ENCODE measurements at regions not wholly inside any gene's neighbourhood (a gene's known extent, or its start where the extent isn't known, plus 50 kb on each side); places are given as distances from the start of the nearest gene placed in this dataset.

DNA sequence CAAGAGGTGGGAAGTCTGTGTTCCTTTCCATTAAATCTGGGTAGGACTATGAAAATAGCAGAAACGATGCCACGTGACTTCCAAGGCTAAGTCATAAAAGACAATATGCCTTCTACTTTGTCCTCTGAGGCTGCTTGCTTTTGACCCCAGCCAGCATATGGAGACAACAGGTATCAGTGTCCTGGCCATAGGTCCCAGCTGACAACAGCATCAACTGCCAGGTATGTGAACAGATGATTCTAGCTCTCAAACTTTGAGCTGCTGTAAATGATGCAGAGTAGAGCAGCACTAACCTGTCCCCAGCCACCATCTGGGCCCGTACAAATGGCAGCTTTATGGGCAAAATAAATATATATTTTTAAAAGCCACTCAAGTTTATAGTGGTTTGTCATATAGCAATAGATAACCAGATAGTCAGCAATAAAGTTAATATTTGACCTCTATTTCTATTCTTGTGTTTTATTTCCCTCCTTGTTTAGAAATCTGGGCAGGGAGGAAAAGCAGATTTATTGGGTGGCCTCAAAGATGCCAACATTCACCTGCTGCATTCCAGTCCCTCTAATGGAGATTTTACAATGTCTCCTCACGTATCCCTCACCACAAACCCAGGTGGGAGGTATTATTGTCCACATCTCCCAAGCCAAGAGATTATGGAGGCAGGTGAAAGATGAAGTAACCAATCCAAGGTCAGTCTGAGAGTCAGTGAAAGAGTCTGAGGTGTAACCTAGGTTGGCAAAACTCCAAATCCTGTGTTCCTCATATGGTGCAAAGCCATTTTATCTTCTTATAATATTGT lies 209.6 kb upstream of the LARGE1 start:
- Histone ChIP-seq H3K27me3 (replicated peaks in 1 of 7) (peaks cover 0 to 24% (median 0%) of the 10 kb centered on the region in 7 donors), H3K36me3 (no peaks in the 10 kb centered on the region), H3K27ac (no peak overlapping the region), H3K4me3 (no peak overlapping the region), H3K4me1 (no peaks in the 10 kb centered on the region), H3K9me3 (peaks cover 0 to 6% (median 0%) of the 10 kb centered on the region in 8 donors)
- TF ChIP-seq POLR2AphosphoS5 (IDR thresholded peaks at IDR 0.05) (no peak), CTCF (IDR thresholded peaks at IDR 0.05 in 8 of 11, conservative IDR thresholded peaks at IDR 0.05 in 3 of 11) (no peak), POLR2A (IDR thresholded peaks at IDR 0.05) (no peak)
- no peak for DNase-seq
- intact Hi-C loops (cut with DNase I; ENCODE audit: low total_unique reads): no loop called here
- WGBS, 5 donors: 73 to 87% (median 77%) methylated on average over 4 of the region's 4 CpGs

- Histone ChIP-seq H3K27me3 (replicated peaks in 1 of 7) (peaks cover 0 to 4% (median 0%) of the 10 kb centered on the region in 7 donors), H3K4me1 (no peaks in the 10 kb centered on the region), H3K36me3 (no peaks in the 10 kb centered on the region), H3K27ac (no peak overlapping the region), H3K4me3 (no peak overlapping the region), H3K9me3 (peaks cover 0 to 6% (median 0%) of the 10 kb centered on the region in 8 donors)
- TF ChIP-seq CTCF (IDR thresholded peaks at IDR 0.05 in 8 of 11, conservative IDR thresholded peaks at IDR 0.05 in 3 of 11) (no peak), POLR2A (IDR thresholded peaks at IDR 0.05) (no peak), POLR2AphosphoS5 (IDR thresholded peaks at IDR 0.05) (no peak)
- no peak for DNase-seq
- intact Hi-C loops (cut with DNase I; ENCODE audit: low total_unique reads): no loop called here
- 81 to 90% (median 88%) methylated on average over 7 of the region's 7 CpGs for WGBS, 5 donors
Observed at GRCh38 chr22:34135749-34136148, 215.5 kb upstream of the LARGE1 start.

GRCh38 chr22:34150023-34150422 lies 229.7 kb upstream of the LARGE1 start:
- no peak for TF ChIP-seq CTCF (IDR thresholded peaks at IDR 0.05 in 8 of 11, conservative IDR thresholded peaks at IDR 0.05 in 3 of 11)
- TF ChIP-seq POLR2AphosphoS5 (IDR thresholded peaks at IDR 0.05): no peak
- TF ChIP-seq POLR2A (IDR thresholded peaks at IDR 0.05): no peak
- Histone ChIP-seq H3K4me3 (no peak overlapping the region), H3K36me3 (no peaks in the 10 kb centered on the region), H3K27me3 (replicated peaks in 1 of 7) (no peaks in the 10 kb centered on the region), H3K27ac (no peak overlapping the region), H3K4me1 (no peaks in the 10 kb centered on the region), H3K9me3 (peaks cover 7 to 33% (median 25%) of the 10 kb centered on the region in 8 donors)
- no peak for DNase-seq
- intact Hi-C loops (cut with DNase I; ENCODE audit: low total_unique reads): no loop called here

GRCh38 chr22:34159491-34159890 lies 239.2 kb upstream of the LARGE1 start:
- H3K27ac ChIP-seq: no peak overlapping the region
- H3K36me3 ChIP-seq: no peaks in the 10 kb centered on the region
- DNase-seq: no peak
- no peak for TF ChIP-seq CTCF (IDR thresholded peaks at IDR 0.05 in 8 of 11, conservative IDR thresholded peaks at IDR 0.05 in 3 of 11)
- no peak for TF ChIP-seq POLR2A (IDR thresholded peaks at IDR 0.05)
- no peak for TF ChIP-seq POLR2AphosphoS5 (IDR thresholded peaks at IDR 0.05)
- H3K9me3 ChIP-seq: no peaks in the 10 kb centered on the region
- no peak overlapping the region for H3K4me3 ChIP-seq
- H3K27me3 ChIP-seq (replicated peaks in 1 of 7): peaks cover 0 to 14% (median 0%) of the 10 kb centered on the region in 7 donors
- WGBS, 5 donors: 84 to 95% (median 86%) methylated on average over 8 of the region's 8 CpGs
- no peaks in the 10 kb centered on the region for H3K4me1 ChIP-seq
- intact Hi-C loops (cut with DNase I; ENCODE audit: low total_unique reads): no loop called here

Measured in spleen (tissue), 11 donors.